MM.1S (cell line): ENCODE measurements at regions not wholly inside any gene's neighbourhood (a gene's known extent, or its start where the extent isn't known, plus 50 kb on each side); places are given as distances from the start of the nearest gene placed in this dataset.

Source experiments
- CTCF ChIP-seq: fragments of 300-600 bp; sonication (generic); IDR thresholded peaks from 2 replicates; pipeline ENCODE4 v1.5.1; 2016; ENCODE audit warnings: antibody characterized with exemption, low read length, mixed read lengths
- EZH2 ChIP-seq: fragments of 300-600 bp; sonication (generic); optimal IDR thresholded peaks from 2 replicates; pipeline ENCODE3; 2017; ENCODE audit warnings: low read depth, mild to moderate bottlenecking, antibody characterized with exemption, low read length, mixed read lengths
- EZH2phosphoT487 ChIP-seq: fragments of 300-600 bp; sonication (generic); IDR thresholded peaks from 2 replicates; pipeline ENCODE4 v1.6.1; 2018; ENCODE audit warnings: antibody characterized with exemption, low read length

- TF ChIP-seq CTCF, result no peak
- no peak for TF ChIP-seq EZH2phosphoT487
- no peak for TF ChIP-seq EZH2
Observed at GRCh38 chr10:128522551-128523308, 396.5 kb upstream of the MKI67 start.
